ENCODE measurements at regions not wholly inside any gene's neighbourhood (a gene's known extent, or its start where the extent isn't known, plus 50 kb on each side); places are given as distances from the start of the nearest gene placed in this dataset.
"Not testable (repeated sequence)": the region's sequence is repeated elsewhere in the genome, so short reads cannot be mapped to it uniquely, and the experiment has no call there.

DNA sequence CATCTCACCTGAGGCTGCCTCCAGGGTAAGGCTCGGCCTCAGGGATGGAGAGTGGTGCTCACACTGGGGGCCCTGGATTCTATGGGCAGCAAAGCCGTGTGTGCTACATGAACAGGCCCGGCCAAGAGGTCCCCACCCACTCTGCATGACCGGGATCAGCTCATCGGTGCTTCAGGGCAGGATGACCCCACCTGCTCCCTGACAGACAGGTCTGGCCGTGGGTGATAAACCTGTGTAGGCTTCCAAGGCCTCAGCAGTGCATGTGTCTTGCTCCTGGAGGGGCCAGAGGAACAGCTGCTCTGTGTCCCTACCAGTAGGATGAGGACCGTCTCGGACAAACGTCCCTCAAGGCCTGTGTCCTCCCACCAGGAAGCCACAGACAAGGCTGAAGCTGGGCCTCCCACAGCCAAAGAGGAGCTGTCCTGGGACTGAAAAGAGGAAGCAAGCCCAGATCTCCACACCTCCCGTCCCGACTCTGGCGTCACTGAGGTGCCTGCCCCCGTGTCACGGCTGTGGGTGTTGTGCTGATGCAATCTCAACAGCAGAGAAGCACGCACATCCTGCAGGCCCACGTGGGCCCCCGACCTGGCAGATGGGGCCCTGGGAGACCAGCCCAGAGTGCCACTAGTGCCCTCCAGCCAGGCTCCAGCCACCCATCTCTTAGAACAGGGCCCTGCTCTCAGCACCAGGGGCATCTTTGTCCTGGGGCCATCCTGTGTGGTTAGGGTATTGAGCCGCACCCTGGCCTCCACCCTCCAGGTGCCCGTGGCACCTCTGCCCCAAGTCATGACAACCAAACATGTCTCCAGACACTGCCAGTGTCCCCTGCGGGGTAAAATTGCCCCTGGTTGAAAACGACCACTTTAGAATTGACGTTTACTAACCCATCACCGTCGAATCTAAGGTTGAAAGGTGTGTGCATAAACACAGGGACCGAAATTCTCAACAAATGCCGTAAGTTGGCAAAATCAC, 5455.9 kb upstream of the TPTE start:
- not testable (repeated sequence) for DNase-seq (ENCODE audit: low read depth)

DNA sequence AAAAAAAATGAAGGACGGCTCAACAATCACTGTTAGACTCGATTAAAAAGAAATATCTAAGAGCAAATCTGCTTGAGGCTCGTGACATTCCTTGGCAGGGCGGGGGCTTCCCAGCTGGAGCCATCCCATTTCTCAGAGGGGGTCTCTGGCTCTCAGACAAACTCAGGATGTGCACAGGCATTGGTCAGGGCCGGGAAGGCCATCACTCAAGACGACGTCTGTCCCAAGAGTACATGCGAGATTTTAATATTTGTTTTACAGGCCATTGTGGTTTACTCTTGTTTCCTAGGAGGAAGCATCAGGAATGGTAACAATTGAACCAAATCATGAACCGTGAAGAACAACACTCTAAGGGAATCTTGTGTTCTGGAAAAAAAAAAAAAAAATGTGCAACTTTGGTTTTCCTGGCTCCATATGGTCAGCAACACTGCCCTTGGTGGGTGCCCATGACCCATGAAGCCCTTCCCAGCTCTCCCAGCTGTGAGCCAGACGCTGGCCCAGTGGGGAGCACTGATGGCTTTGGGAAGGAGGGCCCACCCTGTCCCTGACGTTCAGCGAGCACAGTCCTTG, 5454.6 kb upstream of the TPTE start:
- DNase-seq (ENCODE audit: low read depth): peak; percentile 33

DNA sequence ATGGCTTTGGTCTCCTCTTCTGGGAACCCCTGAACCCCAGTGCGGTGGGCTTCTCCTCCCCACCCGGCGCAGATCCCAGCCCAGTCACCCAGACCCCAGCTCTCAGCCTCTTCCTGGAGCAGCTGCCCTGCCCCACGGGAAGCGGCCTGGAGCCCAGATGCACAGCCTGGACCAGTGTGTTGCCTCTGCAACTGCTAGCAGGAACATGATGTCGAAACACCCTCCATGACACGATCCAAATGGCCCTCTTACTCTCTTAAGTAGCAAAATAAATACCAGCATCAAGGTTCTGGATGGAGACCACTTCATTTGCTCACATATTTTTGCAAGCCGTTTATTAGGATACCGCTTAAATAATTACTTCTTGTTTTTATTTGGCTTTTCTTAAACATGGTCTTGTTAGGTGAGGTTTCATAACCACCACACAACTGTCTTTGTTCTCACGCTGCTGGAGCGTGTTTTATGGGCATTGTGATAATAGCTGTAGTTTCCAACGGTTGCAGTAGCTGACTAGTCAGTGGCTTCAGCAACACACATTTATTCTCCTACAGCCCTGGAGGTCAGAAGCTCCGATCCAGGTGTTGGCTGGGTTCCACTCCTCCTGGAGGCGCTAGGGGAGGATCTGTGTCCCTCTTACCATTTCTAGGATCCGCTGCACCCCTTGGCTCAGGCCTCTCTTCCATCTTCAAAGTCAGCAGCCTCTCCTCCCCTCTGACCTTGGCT, 5453.9 kb upstream of the TPTE start:
- DNase-seq (ENCODE audit: low read depth): not testable (repeated sequence)

DNA sequence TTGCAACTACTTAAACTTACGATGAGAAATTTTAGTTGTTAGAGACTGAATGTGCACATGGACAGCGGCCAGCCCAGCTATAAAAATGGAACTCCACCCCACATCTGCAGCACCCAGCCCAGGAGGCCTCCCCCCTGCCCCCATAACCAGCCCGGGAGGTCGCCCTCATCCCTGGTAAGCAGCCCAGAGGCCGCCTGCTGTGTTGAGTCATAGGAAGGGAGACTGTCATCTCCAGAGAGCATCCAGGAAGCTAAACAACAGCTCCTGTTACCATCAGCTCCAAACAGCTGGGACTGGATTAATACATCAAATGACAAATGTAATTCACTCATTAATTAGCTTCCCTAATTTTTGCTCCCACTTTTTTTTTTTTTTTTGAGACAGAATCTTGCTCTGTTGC, 5452.7 kb upstream of the TPTE start:
- not testable (repeated sequence) for DNase-seq (ENCODE audit: low read depth)

DNA sequence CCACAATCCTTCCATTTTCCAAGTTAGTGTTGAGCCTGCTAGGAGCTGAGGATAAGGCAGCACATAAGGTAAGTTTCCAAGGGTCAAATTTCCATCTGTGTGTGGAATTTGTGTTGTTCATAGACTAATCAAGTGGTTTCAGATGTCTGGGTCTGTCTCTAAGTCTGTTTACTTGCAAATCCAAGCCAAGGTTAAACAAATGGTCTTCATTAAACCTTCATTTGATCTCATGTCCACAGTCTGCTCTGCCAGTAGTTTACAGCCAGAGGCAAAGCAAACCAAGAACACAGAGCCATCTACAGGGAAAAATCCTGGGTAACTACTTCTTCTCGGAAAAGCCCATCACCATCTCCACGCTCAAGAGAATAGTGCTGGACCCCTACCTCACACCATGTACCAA, 5450.2 kb upstream of the TPTE start:
- DNase-seq (ENCODE audit: low read depth): not testable (repeated sequence)

DNA sequence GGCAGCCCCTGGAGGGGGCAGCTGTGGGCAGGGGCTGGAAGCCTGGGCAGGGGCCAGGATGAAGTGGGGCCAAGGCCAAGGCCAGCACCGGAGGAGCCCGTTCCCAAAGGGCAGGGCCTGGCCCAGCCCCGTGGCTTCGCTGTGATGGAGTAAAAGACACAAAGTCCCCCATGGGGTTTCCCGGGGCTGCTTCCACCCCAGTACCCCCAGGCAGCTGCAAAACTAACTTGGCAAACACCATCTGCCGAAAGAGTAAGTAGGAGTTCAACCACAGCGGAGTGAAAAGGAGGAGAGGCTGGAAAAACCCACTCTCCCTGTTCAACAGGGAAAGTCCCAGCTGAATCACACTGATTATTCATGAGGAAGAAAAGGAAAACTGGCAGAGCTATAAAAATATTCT, 5444.5 kb upstream of the TPTE start:
- not testable (repeated sequence) for DNase-seq (ENCODE audit: low read depth)

DNA sequence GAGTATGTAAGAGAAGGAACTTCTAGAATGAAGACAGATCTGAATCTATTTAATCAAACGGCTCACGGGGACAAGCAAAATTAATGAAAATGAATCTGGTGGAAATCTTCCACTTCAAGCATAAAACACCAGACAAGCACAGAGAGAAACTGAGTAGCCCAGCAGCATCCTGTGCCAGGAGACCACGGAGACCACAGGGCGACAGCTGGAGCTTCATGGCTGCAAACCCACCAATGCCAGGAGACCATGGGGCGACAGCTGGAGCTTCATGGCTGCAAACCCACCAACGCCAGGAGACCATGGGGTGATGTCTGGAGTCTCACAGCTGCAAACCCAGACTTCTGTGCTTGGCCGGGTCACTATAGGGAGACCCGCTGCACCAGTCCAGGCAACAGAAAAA, 5442.0 kb upstream of the TPTE start:
- not testable (repeated sequence) for DNase-seq (ENCODE audit: low read depth)

DNA sequence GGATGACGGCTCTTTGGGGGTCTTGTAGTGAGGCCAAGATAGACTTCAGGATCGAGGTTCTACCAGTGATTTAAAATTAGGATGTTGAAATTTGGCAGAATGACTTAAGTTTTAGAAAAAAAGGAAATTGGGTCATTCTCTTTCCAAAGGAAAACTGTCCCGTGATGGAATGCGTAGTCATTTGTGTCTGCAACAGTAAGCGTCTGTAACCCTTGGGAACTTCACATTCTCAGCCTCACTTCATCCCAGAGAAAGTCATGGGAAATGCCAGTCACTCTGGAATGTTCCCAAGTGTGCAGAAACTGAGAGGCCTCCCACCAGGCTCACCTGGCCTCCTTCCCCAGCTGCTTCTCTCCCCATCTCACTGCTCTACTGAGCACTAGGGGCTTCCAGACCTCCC, 5441.4 kb upstream of the TPTE start:
- not testable (repeated sequence) for DNase-seq (ENCODE audit: low read depth)

DNA sequence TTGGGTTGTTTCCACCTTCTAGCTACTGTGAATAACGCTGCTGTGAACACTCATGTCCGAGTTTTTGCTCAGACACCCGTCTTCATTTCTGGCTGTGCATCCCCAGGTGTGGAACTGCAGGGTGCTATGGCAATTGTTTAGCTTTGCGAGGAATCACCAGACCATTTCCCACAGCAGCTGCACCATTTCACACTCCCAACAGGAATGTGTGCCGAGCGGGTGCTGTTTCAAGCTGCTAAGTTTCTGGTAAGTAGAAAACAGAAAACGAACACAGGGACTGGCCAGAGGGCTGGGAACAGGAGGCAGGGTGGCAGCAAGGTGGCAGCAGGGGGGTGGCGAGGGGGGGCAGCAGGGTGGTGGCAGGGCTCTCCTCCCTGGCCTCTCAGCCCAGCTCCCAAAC, 5437.1 kb upstream of the TPTE start:
- DNase-seq (ENCODE audit: low read depth): not testable (repeated sequence)

DNA sequence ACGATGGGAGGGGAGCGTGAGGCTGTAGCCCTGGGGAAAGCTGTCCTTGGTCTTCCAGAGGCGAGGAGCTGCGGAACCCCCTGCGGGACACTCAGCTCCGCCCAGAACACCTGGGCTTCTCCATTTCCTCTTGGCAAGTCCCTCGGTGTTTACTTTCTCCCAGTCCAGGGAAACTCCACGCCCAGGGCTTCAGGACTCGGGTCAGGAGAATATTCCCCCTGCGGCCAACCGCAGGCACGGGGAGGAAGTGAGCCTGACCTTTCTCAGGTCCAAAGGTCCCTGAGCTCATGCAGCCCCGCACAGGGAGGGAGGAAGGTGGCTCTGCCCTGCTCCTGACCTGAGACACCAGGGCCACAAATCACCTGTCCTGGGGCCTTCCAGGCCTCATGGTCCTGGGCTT, 5435.9 kb upstream of the TPTE start:
- DNase-seq (ENCODE audit: low read depth): not testable (repeated sequence)

DNA sequence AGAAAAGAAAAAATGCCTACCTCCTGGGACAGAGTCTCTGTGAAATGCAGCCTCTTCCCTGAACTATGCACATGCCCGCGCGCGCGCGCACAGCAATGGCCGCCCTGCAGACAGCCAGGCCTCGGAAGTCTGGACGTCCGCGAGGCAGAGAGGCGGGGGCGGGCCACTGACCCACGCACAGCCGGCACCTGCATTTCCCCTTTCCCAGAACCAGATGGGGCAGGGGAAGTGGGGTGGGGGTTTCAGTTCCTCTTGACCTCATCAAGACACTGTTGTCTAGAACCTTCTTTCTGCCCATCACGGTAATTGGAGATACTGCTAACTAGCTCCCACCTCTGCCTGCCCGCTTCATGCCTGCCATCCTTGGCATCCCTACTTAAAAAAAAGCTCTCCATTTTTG, 5435.0 kb upstream of the TPTE start:
- DNase-seq (ENCODE audit: low read depth): not testable (repeated sequence)

DNA sequence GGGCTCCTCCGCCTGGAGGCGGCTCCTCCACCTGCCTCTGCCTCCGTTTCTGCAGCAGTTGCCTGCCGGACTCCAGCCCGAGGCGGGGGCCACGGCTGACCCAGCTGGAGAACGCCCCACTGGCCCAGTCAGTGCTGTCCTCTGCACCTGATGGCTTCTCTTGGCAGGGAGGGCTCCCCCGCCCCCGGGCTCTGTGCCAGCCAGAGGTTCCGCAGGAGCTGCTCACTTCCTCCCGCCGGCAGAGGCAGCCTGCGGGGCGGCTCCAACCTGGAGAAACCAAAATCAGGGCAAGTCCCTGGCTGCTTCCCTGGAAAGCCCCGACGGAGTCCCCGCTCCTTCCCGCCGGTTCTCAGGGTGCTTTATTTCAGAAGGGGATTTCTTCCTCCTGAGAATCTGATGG, 5432.6 kb upstream of the TPTE start:
- not testable (repeated sequence) for DNase-seq (ENCODE audit: low read depth)

DNA sequence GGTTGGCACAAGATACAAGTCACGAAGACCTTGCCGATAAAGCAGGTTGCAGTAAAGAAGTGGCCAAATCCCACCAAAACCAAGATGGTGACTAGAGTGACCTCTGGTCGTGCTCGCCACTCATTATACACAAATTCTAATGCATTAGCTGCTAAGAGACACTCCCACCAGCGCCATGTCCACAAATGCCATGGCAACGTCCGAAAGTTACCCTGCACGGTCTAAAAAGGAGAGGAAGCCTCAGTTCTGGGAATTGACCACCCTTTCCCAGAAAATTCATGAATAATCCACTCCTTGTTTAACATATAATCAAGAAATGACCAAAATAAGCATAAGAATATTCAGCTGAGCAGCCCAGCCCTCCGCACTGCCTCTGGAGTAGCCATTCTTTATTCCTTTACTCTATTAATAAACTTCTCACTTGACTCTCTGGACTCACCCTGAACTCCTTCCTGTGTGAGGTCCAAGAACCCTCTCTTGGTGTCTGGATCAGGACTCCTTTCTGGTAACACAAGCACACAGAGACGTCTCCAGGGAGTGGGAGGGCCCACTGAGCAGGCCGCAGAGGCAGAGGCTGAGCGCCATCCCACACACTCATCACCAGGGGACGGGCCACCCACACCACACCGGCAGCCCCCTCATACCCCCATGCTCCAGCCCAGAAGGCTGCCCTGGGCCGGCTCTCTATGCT, 5431.8 kb upstream of the TPTE start:
- DNase-seq (ENCODE audit: low read depth): not testable (repeated sequence)

DNA sequence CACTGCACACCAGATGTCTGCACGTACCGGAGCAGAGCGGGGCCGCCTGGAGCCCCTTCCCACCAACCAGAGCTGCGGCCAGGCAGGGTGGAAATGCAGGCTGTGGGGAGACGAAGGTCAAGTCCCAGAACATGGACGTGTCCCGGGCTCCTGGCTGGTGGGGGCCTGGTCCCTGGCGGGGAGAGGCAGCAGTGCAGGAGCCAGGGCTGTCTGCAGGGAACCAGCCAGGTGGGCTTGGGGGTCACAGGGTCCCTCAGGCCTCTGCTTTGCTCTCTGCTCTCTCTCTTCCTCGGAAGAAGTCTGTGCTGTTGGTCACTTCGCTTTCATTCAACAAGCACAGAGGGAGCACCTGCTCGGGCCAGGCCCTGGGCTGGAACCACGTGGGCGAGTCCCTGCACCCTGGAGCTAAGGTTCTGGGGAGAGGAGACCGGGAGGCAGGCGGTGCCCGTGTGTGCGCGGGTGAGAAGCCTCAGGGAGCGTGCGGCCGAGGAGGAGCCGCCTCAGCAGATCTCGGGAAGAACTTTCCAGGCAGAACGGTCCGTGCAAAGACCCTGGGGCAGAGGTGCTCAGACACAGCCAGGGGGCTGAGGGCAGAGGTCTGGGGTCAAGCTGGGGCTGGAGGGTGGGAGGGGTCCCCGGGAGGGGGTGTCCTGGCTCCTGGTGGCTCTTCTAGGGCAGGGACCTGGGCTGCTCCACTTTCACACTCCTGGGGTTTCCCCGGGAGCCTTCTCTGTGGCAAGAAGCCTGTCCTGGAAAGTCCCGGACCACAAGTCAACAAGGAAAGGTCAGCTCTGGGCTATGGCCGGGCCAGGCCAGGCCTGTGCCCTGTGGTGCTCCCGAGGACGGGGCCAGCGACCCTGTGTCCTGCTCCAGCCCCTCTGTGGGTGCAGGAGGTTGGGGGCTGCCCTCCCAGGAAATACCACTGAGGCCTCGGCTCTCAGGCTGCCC, 5431.0 kb upstream of the TPTE start:
- not testable (repeated sequence) for DNase-seq (ENCODE audit: low read depth)

DNA sequence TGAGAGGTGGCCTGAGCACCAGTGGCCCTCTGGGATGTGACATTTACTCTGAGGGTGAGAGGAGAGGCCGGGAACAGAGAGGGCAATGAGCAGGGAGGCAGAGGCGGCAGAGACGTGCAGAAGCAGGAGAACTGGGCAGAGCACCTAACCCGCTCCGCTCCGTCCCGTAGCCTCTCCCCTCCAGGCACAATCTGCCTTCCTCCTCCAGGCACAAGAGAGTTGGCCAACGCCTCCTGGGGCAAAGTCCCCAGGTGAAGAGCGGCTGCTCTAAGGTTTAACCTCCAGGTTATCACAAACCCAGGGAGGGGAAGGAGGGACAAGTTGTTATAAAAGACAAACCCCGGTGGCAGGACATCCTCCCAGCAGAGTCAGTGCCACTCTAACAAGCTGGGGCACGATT, 5430.1 kb upstream of the TPTE start:
- DNase-seq (ENCODE audit: low read depth): not testable (repeated sequence)

DNA sequence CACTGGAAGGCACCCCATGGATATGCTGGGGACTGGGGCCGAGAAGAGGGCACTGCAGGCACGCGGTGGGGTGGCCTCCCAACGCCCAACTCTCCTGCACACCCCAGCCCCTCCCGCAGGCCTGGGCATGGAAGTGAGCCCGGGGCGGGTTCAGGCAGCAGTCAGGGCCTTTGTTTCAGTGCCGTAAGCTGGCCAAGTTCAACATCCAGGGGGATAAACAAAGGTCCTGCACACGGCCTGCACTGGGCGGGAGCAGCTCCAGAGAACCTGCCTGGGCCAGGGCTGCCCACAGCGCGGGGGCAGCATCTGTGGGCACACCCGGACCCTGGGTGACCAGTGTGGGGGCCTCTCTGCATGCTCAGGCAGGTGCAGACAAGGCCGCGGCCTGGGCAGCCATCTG, 5425.8 kb upstream of the TPTE start:
- not testable (repeated sequence) for DNase-seq (ENCODE audit: low read depth)

DNA sequence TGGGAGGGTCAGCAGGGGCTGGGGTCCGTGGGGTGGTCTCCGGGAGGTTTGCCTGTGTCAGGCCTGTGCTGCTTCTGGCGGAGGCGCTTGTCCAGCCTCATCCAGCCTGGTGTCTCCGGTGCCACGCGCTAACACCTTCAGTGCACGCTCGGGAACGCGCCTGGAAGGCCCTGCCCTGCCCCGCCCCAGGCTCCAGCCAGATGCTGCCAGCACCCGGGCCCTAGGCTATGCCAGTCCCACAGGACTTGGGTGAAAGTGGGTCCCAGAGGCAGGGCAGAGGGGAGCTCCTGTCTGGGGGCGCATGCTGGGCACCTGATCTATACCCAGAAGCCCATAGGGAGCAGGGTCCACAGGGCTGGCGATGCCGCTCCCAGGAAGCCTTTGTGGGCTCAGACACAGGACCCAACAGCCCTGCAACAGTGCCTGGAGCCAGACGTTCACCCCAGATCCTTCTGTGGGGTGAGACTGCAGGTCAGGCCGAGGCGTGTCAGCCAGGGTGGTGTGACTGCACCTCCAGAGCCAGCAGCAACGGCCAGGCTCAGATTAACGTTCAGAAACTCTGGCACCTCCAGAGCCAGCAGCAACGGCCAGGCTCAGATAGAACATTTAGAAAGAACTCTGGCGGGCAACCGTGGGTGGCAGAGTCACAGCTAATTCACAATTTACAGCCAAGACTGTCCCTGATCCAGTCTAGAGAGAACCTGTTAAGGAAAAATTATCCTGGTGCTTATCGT, 5423.2 kb upstream of the TPTE start:
- DNase-seq (ENCODE audit: low read depth): not testable (repeated sequence)

DNA sequence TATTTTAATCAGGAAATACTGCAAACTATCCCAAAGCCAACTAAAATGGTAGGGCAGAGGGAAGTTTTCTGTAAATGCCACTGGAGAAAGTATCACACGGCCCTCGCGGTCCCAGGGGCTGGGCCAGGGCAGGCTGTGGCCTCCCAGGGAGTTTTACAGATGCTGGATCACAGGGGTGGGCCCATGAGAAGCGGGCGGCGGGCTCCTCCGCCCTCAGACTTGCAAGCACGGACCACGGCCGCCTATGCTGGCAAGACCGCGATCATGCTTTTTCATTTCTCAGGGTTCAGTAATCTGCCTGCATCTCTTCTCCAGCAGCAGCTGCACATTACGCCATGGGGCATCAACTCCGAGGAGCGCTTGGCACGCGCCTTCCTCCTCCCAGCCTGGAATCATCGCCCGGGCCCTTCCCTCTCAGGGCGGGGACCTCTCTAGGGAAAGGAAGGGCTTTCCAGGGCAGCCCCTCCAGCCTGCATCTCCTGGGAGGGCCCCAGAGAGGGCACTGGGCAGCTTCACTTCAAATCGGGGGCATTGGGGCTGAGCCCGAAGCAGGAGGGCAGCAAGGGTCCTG, 5420.7 kb upstream of the TPTE start:
- not testable (repeated sequence) for DNase-seq (ENCODE audit: low read depth)

DNA sequence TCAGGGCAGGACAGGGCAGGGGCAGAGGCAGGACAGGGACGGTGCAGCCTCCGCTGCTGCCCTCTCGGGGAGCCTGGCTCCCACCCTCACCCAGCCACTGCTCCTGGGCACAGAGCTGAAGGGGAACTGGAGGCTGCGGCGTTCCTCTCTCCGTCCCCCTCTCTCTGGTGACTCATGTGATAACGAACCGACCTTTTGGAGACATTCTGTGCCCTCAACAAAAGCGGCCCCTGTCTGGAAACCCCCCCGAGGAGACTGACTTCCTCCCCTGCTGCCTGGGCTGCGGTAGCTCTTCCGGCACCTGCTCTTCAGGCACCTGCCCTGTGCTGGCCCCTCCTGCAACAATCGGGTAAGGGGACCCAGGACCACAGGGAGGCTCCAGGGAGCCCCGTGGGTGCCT, 5419.6 kb upstream of the TPTE start:
- DNase-seq (ENCODE audit: low read depth): not testable (repeated sequence)

All from renal cortical epithelial cell (primary cell).